ENCODE measurements at regions not wholly inside any gene's neighbourhood (a gene's known extent, or its start where the extent isn't known, plus 50 kb on each side); places are given as distances from the start of the nearest gene placed in this dataset.

- Histone ChIP-seq H3K27ac (no peak overlapping the region), H3K27me3 (no peaks in the 10 kb centered on the region), H3K4me1 (no peaks in the 10 kb centered on the region), H3K36me3 (no peaks in the 10 kb centered on the region), H3K4me3 (no peak overlapping the region), H3K9me3 (peaks cover 0 to 28% of the 10 kb centered on the region in 2 donors)
- DNase-seq (no peak), ATAC-seq (no peak)
- TF ChIP-seq, protein P1, sequence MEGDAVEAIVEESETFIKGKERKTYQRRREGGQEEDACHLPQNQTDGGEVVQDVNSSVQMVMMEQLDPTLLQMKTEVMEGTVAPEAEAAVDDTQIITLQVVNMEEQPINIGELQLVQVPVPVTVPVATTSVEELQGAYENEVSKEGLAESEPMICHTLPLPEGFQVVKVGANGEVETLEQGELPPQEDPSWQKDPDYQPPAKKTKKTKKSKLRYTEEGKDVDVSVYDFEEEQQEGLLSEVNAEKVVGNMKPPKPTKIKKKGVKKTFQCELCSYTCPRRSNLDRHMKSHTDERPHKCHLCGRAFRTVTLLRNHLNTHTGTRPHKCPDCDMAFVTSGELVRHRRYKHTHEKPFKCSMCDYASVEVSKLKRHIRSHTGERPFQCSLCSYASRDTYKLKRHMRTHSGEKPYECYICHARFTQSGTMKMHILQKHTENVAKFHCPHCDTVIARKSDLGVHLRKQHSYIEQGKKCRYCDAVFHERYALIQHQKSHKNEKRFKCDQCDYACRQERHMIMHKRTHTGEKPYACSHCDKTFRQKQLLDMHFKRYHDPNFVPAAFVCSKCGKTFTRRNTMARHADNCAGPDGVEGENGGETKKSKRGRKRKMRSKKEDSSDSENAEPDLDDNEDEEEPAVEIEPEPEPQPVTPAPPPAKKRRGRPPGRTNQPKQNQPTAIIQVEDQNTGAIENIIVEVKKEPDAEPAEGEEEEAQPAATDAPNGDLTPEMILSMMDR (IDR thresholded peaks at IDR 0.05): no peak
- intact Hi-C loops (cut with DNase I): no loop called here
Measured at GRCh38 chr22:47437636-47438035, 675.2 kb downstream of the TBC1D22A start.

DNA sequence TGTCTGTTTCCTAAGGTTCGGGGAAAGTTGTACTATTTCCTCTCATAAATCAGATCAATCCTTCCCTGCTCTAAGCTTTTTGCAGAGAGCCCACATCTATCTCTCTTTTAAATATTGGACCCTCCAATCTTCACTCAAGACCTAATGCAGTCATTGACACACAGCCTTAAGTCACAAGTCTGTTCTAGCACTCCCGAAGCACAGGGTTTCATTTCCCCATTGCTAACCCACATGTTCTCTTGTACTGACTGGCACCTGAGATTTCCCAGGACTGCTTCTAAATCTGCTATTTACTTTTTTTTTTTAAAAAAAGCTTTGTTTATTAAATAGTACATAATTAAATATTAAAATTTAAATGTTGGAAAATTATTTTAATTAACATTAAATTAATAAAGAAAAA is 674.7 kb downstream of the TBC1D22A start:
- TF ChIP-seq, protein P1 (IDR thresholded peaks at IDR 0.05): no peak
- Histone ChIP-seq H3K4me1 (no peaks in the 10 kb centered on the region), H3K4me3 (no peak overlapping the region), H3K27me3 (no peaks in the 10 kb centered on the region), H3K27ac (no peak overlapping the region), H3K9me3 (peaks cover 0 to 22% of the 10 kb centered on the region in 2 donors), H3K36me3 (no peaks in the 10 kb centered on the region)
- intact Hi-C loops (cut with DNase I): no loop called here
- DNase-seq (no peak), ATAC-seq (no peak)

DNA sequence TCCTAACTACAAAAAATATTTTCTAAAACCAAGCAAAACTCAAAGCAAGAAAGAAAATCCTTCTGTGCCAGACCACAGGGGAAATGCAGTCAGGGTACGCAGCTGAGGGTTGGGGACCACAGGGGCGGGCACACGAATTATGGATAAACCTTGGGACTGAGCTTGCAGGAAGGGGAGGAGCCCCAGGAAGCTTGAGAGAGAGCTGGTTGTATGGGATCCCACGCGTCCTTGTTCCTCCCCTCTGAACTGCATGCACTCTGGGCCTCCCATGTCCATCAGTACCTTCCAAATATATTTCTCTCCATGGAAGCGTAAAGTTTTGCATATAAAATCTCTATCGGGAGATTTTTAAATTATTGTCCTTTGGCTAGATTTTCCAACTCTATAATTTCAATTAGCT is 673.4 kb downstream of the TBC1D22A start:
- TF ChIP-seq, protein P1 (IDR thresholded peaks at IDR 0.05): no peak
- no peaks in the 10 kb centered on the region for H3K36me3 ChIP-seq
- ATAC-seq (no peak), DNase-seq (no peak)
- H3K9me3 ChIP-seq: peaks cover 0 to 17% of the 10 kb centered on the region in 2 donors
- no peak overlapping the region for H3K4me3 ChIP-seq
- no peaks in the 10 kb centered on the region for H3K4me1 ChIP-seq
- no peak overlapping the region for H3K27ac ChIP-seq
- no peaks in the 10 kb centered on the region for H3K27me3 ChIP-seq
- intact Hi-C loops (cut with DNase I): no loop called here

DNA sequence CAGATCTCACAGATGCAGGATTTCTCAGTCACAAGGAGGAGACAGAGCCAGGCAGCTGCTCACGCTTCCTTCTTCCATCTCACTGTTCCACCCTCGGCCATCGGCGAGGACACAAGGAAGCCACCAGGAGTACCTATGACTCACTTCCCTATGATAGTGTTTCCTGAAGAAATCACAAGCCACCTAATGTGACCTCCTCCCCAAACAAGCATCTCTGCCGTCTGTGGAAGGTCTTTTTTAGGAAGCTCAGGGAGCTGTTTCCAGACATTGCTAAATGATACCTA is 672.7 kb downstream of the TBC1D22A start:
- DNase-seq (peak in 1 of 4 donors; percentile 16), ATAC-seq (no peak)
- Histone ChIP-seq H3K9me3 (peaks cover 0 to 17% of the 10 kb centered on the region in 2 donors), H3K36me3 (no peaks in the 10 kb centered on the region), H3K4me1 (no peaks in the 10 kb centered on the region), H3K4me3 (no peak overlapping the region), H3K27ac (no peak overlapping the region), H3K27me3 (no peaks in the 10 kb centered on the region)
- TF ChIP-seq, protein P1 (IDR thresholded peaks at IDR 0.05): no peak
- intact Hi-C loops (cut with DNase I): no loop called here

DNA sequence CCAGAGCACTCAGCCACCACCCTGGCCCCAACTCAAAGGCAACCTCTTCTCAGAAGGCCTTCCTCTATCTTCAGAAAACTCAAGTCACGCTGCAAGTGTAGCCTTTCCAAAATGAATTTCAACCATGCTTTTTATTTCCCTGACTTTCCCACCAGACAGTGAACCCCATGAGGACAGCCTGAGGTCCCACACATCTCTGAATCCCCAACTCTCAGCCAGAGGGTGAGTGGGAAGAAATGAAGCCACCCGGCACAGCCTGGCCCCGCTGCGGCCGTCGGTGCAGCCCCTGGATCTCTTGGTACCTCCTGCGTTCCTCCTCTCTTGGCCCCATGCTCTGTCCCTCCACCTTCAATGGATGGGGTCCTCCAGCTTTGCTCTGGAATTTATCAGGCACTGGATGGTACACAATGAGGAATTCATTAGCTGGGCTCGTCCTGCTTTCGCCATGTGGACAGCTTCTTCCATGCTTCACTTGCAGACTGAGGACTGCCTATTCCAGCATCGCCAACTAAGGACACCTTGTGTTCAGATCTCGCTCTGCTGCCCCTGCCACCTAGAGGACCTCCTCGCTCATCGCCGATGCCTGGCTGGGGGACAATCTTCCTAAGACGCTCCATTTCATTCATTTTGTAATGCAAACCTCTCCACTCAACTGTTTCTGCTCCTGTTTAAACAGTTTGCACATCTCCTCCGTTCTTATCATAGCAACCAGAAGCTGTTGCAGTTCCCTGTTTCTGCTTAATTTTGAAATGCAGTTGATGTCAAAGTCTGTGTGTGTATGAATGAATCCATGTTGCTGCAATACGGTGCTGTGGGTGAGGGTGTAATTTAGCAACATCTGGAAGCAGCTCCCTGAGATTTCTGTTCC is 672.1 kb downstream of the TBC1D22A start:
- intact Hi-C loops (cut with DNase I): no loop called here
- ATAC-seq (no peak), DNase-seq (peak in 1 of 4 donors; percentile 12)
- H3K36me3 ChIP-seq: no peaks in the 10 kb centered on the region
- H3K4me3 ChIP-seq: no peak overlapping the region
- TF ChIP-seq, protein P1 (IDR thresholded peaks at IDR 0.05): no peak
- H3K27me3 ChIP-seq: no peaks in the 10 kb centered on the region
- H3K9me3 ChIP-seq: peaks cover 0 to 16% of the 10 kb centered on the region in 2 donors
- no peaks in the 10 kb centered on the region for H3K4me1 ChIP-seq
- no peak overlapping the region for H3K27ac ChIP-seq

Measured in left lung (tissue), 4 donors.